ENCODE measurements at regions not wholly inside any gene's neighbourhood (a gene's known extent, or its start where the extent isn't known, plus 50 kb on each side); places are given as distances from the start of the nearest gene placed in this dataset.

GRCh38 chr3:88283242-88283592, 133.5 kb downstream of the C3orf38 start:
- no peak overlapping the region for H4K91ac ChIP-seq (replicated peaks; ENCODE audit: insufficient read length, low read length)
- H3K23ac ChIP-seq (ENCODE audit: insufficient read length): no peak overlapping the region
- H3K4me2 ChIP-seq (ENCODE audit: insufficient read depth in 1 of 2, low read depth in 2 of 2, low read length in 2 of 2): no peak overlapping the region
- ChIA-PET CTCF (ENCODE audit: partially characterized antibody) (no interaction called here), POLR2A (ENCODE audit: partially characterized antibody) (no interaction called here)
- no peak overlapping the region for H2BK15ac ChIP-seq (ENCODE audit: low read length)
- no peak overlapping the region for H2BK5ac ChIP-seq (ENCODE audit: low read depth, low read length)
- DNase-seq (ENCODE audit: low read depth in 1 of 2, low spot score in 2 of 2) (no peak), FAIRE-seq (no peak)
- H2BK120ac ChIP-seq (replicated peaks; ENCODE audit: low read depth, low read length): no peak overlapping the region
- WGBS, 2 experiments (ENCODE audit: extremely low coverage in 1 of 2, insufficient coverage in 1 of 2, insufficient read length in 1 of 2, insufficient replicate concordance in 2 of 2, low coverage in 1 of 2, low lambda C conversion rate in 2 of 2, missing lambda C conversion rate in 1 of 2): 90% methylated on average over 4 of the region's 4 CpGs; no CpG with 5 or more reads in 1 of the 2 experiments
- no peak overlapping the region for H3K4me3 ChIP-seq (ENCODE audit: extremely low read depth in 1 of 4, insufficient read depth in 2 of 4, low read depth in 3 of 4, low read length in 4 of 4)
- no peaks in the 10 kb centered on the region for H3K79me2 ChIP-seq (ENCODE audit: control insufficient read depth in 1 of 2, insufficient read depth in 2 of 2, low read length in 2 of 2)
- H3K23me2 ChIP-seq (ENCODE audit: low read depth, low read length): no peaks in the 10 kb centered on the region
- no peak overlapping the region for H3K18ac ChIP-seq (ENCODE audit: extremely low read depth, low read length)
- H2AFZ ChIP-seq (ENCODE audit: low read length): no peak overlapping the region; the same call in 1 of the 2 replicates
- no peaks in the 10 kb centered on the region for H4K20me1 ChIP-seq (replicated peaks in 1 of 2; ENCODE audit: control insufficient read depth in 1 of 2, insufficient read depth in 2 of 2, low read length in 2 of 2)
- no peak overlapping the region for H2BK12ac ChIP-seq (ENCODE audit: low read depth, low read length)
- H3K27me3 ChIP-seq (replicated peaks in 1 of 4; ENCODE audit: control insufficient read depth in 3 of 4, extremely low read depth in 1 of 4, insufficient read depth in 3 of 4, low read length in 3 of 4): no peaks in the 10 kb centered on the region
- H3K9me3 ChIP-seq (ENCODE audit: insufficient read depth in 2 of 2, low read depth in 1 of 2, low read length in 1 of 2): no peaks in the 10 kb centered on the region
- no peak overlapping the region for H2BK20ac ChIP-seq (ENCODE audit: low read length)
- H3K9ac ChIP-seq (replicated peaks in 1 of 4; ENCODE audit: extremely low read depth in 1 of 4, low read depth in 3 of 4, low read length in 3 of 4): no peak overlapping the region
- no peak overlapping the region for H4K5ac ChIP-seq (ENCODE audit: insufficient read length, low read depth, low read length)
- H3K4ac ChIP-seq (replicated peaks; ENCODE audit: insufficient read length, low read depth, low read length): no peak overlapping the region
- H3K27ac ChIP-seq (ENCODE audit: low read depth, low read length): no peak overlapping the region
- no peak overlapping the region for H3K56ac ChIP-seq (replicated peaks; ENCODE audit: insufficient read length, low read depth, low read length)
- H3K4me1 ChIP-seq (replicated peaks in 1 of 4; ENCODE audit: control insufficient read depth in 3 of 4, insufficient read depth in 4 of 4, low read length in 3 of 4): no peaks in the 10 kb centered on the region
- no peak overlapping the region for H3K14ac ChIP-seq (ENCODE audit: insufficient read length)
- no peak overlapping the region for H4K8ac ChIP-seq (ENCODE audit: extremely low read depth, insufficient read depth, low read length)
- H3K79me1 ChIP-seq (ENCODE audit: low read depth, low read length): no peaks in the 10 kb centered on the region
- H2AK5ac ChIP-seq (ENCODE audit: low read depth, low read length): no peak overlapping the region
- H3K36me3 ChIP-seq (ENCODE audit: control insufficient read depth in 2 of 4, insufficient read depth in 4 of 4, low read length in 3 of 4): no peaks in the 10 kb centered on the region
- TF ChIP-seq SP1 (IDR thresholded peaks at IDR 0.05; ENCODE audit: low read depth, low read length): no peak
- TF ChIP-seq E2F6 (IDR thresholded peaks at IDR 0.05): no peak
- TF ChIP-seq SIN3A (conservative IDR thresholded peaks at IDR 0.05 in 1 of 2, IDR thresholded peaks at IDR 0.05 in 1 of 2; ENCODE audit: low read depth in 1 of 2, low read length in 2 of 2): no peak
- TF ChIP-seq CEBPB (IDR thresholded peaks at IDR 0.05; ENCODE audit: low read depth, low read length): no peak
- TF ChIP-seq TCF12 (IDR thresholded peaks at IDR 0.05; ENCODE audit: low read depth, low read length): no peak
- TF ChIP-seq KDM1A (IDR thresholded peaks at IDR 0.05; ENCODE audit: borderline replicate concordance, low read length): no peak
- TF ChIP-seq ATF2 (IDR thresholded peaks at IDR 0.05; ENCODE audit: low read length): no peak
- TF ChIP-seq SUZ12 (IDR thresholded peaks at IDR 0.05; ENCODE audit: low read length): no peak
- no peak for TF ChIP-seq GABPA (IDR thresholded peaks at IDR 0.05; ENCODE audit: borderline replicate concordance, insufficient read depth, low read length)
- no peak for TF ChIP-seq SP4 (IDR thresholded peaks at IDR 0.05; ENCODE audit: low read length)

All from H1 (cell line).